Neuronal stem cell (in vitro differentiated cells): ENCODE measurements at regions not wholly inside any gene's neighbourhood (a gene's known extent, or its start where the extent isn't known, plus 50 kb on each side); places are given as distances from the start of the nearest gene placed in this dataset.
A peak's percentile ranks its signal among the peaks of the same experiment; 100 is the strongest.

ENCODE experiments used
- DNase-seq: peaks from one replicate; pipeline ENCODE4 v3.0.0-alpha.2; 2013; ENCODE audit warnings: low spot score
- H2AFZ ChIP-seq: one replicate; pipeline ENCODE4 v1.6.1; 2013; ENCODE audit warnings: mild to moderate bottlenecking, low read length, inconsistent platforms
- H2AK5ac ChIP-seq: 2 replicates; pipeline ENCODE4 v1.6.1; 2013; ENCODE audit warnings: low read depth, mild to moderate bottlenecking, inconsistent platforms, low read length, moderate library complexity, mixed read lengths
- H2BK120ac ChIP-seq: 2 replicates; pipeline ENCODE4 v1.6.1; 2013; ENCODE audit warnings: low read depth, mild to moderate bottlenecking, inconsistent platforms, low read length, moderate library complexity, mixed read lengths
- H2BK12ac ChIP-seq: one replicate; pipeline ENCODE4 v1.6.1; 2013; ENCODE audit warnings: low read length, inconsistent platforms
- H2BK15ac ChIP-seq: 2 replicates; pipeline ENCODE4 v1.6.1; 2013; ENCODE audit warnings: mild to moderate bottlenecking, low read length, inconsistent platforms, mixed read lengths
- H2BK5ac ChIP-seq: one replicate; pipeline ENCODE4 v1.6.1; 2013; ENCODE audit warnings: inconsistent platforms, mild to moderate bottlenecking, low read length, moderate library complexity
- H3K14ac ChIP-seq: one replicate; pipeline ENCODE4 v1.6.1; 2013; ENCODE audit warnings: low read length, inconsistent platforms
- H3K18ac ChIP-seq: 2 replicates; pipeline ENCODE4 v1.6.1; 2013; ENCODE audit warnings: low read length, inconsistent platforms
- H3K23ac ChIP-seq: 2 replicates; pipeline ENCODE4 v1.6.1; 2013; ENCODE audit warnings: low read depth, mild to moderate bottlenecking, mixed read lengths, low read length, inconsistent platforms; ENCODE audit not compliant: poor library complexity
- H3K27ac ChIP-seq: replicated peaks from 3 replicates; pipeline ENCODE4 v1.5.1; 2013; ENCODE audit warnings: low read length, inconsistent platforms
- H3K27me3 ChIP-seq, 3 experiments: 2 replicates each; pipeline ENCODE4 v1.6.1; 2013; ENCODE audit warnings: low read length in 3 of 3, mild to moderate bottlenecking in 2 of 3, inconsistent platforms in 1 of 3, low read depth in 1 of 3, mixed read lengths in 1 of 3, moderate library complexity in 1 of 3; ENCODE audit not compliant: control insufficient read depth in 3 of 3, insufficient read depth in 3 of 3
- H3K36me3 ChIP-seq, 2 donors: replicated peaks in 1 of 2; 2 replicates each; pipeline ENCODE4 v1.6.1; 2013; ENCODE audit warnings: low read length in 2 of 2; ENCODE audit not compliant: control insufficient read depth in 2 of 2, insufficient read depth in 2 of 2
- H3K4ac ChIP-seq: 2 replicates; pipeline ENCODE4 v1.6.1; 2013; ENCODE audit warnings: inconsistent platforms, mild to moderate bottlenecking, low read length, moderate library complexity
- H3K4me1 ChIP-seq, 2 donors: 1 replicate in 1 of 2; 2 replicates in 1 of 2; pipeline ENCODE4 v1.6.1; 2013; ENCODE audit warnings: low read length in 2 of 2, low read depth in 1 of 2; ENCODE audit not compliant: control insufficient read depth in 2 of 2, insufficient read depth in 1 of 2
- H3K4me2 ChIP-seq: one replicate; pipeline ENCODE4 v1.6.1; 2013; ENCODE audit warnings: mild to moderate bottlenecking, low read length, inconsistent platforms; ENCODE audit not compliant: insufficient read depth, poor library complexity, severe bottlenecking
- H3K4me3 ChIP-seq, 2 donors: 2 replicates each; pipeline ENCODE4 v1.5.1; 2013; ENCODE audit warnings: low read length in 2 of 2, mild to moderate bottlenecking in 2 of 2, inconsistent platforms in 1 of 2, moderate library complexity in 1 of 2
- H3K79me1 ChIP-seq: one replicate; pipeline ENCODE4 v1.6.1; 2013; ENCODE audit warnings: low read depth, mild to moderate bottlenecking, inconsistent platforms, low read length, moderate library complexity
- H3K9ac ChIP-seq: one replicate; pipeline ENCODE4 v1.6.1; 2013; ENCODE audit warnings: mild to moderate bottlenecking, low read depth, low read length, inconsistent platforms; ENCODE audit not compliant: poor library complexity
- H3K9me3 ChIP-seq, 2 donors: replicated peaks in 1 of 2; 2 replicates each; pipeline versions ENCODE3 to v1.6.1; 2013; ENCODE audit warnings: low read length in 2 of 2, mild to moderate bottlenecking in 2 of 2, inconsistent platforms in 1 of 2, low read depth in 1 of 2, mixed read lengths in 1 of 2, moderate library complexity in 1 of 2; ENCODE audit not compliant: control insufficient read depth in 2 of 2, insufficient read depth in 1 of 2
- H4K8ac ChIP-seq: one replicate; pipeline ENCODE4 v1.6.1; 2013; ENCODE audit warnings: low read depth, mild to moderate bottlenecking, inconsistent platforms, low read length, moderate library complexity
- H4K91ac ChIP-seq: one replicate; pipeline ENCODE4 v1.6.1; 2013; ENCODE audit warnings: low read length, low read depth, mild to moderate bottlenecking, inconsistent platforms; ENCODE audit not compliant: poor library complexity
- WGBS, 2 donors: extraction: QIAGEN DNeasy Blood & Tissue Kit; methylation state at CpG; one replicate each; pipeline ENCODE4 v1.1.7; 2013; ENCODE audit warnings: missing lambda C conversion rate in 2 of 2, mixed read lengths in 1 of 2; ENCODE audit not compliant: insufficient read length in 2 of 2, insufficient replicate concordance in 1 of 2; ENCODE audit errors: extremely low coverage in 2 of 2; 5-methylcytosine and 5-hydroxymethylcytosine counted together

GRCh38 chr20:52010541-52010940 lies 181.0 kb downstream of the ZFP64 start:
- H3K14ac ChIP-seq, result no peak overlapping the region
- H2AFZ ChIP-seq, result peak overlapping the region; percentile 8
- H3K36me3 ChIP-seq, result no peaks in the 10 kb centered on the region
- no peak overlapping the region for H2BK120ac ChIP-seq
- H2BK5ac ChIP-seq, result no peak overlapping the region
- no peak overlapping the region for H4K91ac ChIP-seq
- H3K9me3 ChIP-seq, result peaks cover 0 to 5% of the 10 kb centered on the region in 2 donors
- H3K4me2 ChIP-seq, result no peak overlapping the region
- no peaks in the 10 kb centered on the region for H3K79me1 ChIP-seq
- H3K18ac ChIP-seq, result no peak overlapping the region
- DNase-seq, result no peak
- no CpG with 5 or more reads among the region's 11 CpGs for WGBS, 2 donors
- H3K9ac ChIP-seq, result no peak overlapping the region
- no peak overlapping the region for H2BK12ac ChIP-seq
- peaks cover 6 to 9% of the 10 kb centered on the region in 2 donors for H3K4me1 ChIP-seq
- no peak overlapping the region for H4K8ac ChIP-seq
- no peak overlapping the region for H3K23ac ChIP-seq
- no peak overlapping the region for H3K27ac ChIP-seq
- no peak overlapping the region for H2BK15ac ChIP-seq
- no peak overlapping the region for H2AK5ac ChIP-seq
- H3K4ac ChIP-seq, result no peak overlapping the region
- H3K27me3 ChIP-seq, result no peaks in the 10 kb centered on the region
- no peak overlapping the region for H3K4me3 ChIP-seq

GRCh38 chr20:52008874-52009273 lies 182.7 kb downstream of the ZFP64 start:
- WGBS, 2 donors, result no CpG with 5 or more reads among the region's 6 CpGs
- Histone ChIP-seq H3K23ac (no peak overlapping the region), H3K27me3 (no peaks in the 10 kb centered on the region), H3K9ac (no peak overlapping the region), H4K91ac (no peak overlapping the region), H3K79me1 (no peaks in the 10 kb centered on the region), H3K4me2 (no peak overlapping the region), H2BK12ac (peak overlapping the region; percentile 31), H3K4me3 (no peak overlapping the region), H3K4me1 (peaks cover 14 to 15% of the 10 kb centered on the region in 2 donors), H3K18ac (no peak overlapping the region), H2BK15ac (peak overlapping the region; percentile 54), H3K14ac (no peak overlapping the region), H2AFZ (no peak overlapping the region), H2BK120ac (no peak overlapping the region), H2BK5ac (no peak overlapping the region), H3K36me3 (no peaks in the 10 kb centered on the region), H2AK5ac (no peak overlapping the region), H4K8ac (no peak overlapping the region), H3K9me3 (peaks cover 0 to 5% of the 10 kb centered on the region in 2 donors), H3K4ac (no peak overlapping the region), H3K27ac (no peak overlapping the region)
- DNase-seq, result no peak

- Histone ChIP-seq H3K4me3 (no peak overlapping the region), H2AFZ (peak overlapping the region; percentile 2), H3K14ac (no peak overlapping the region), H3K4me1 (peaks cover 12 to 36% of the 10 kb centered on the region in 2 donors), H3K4ac (no peak overlapping the region), H3K9me3 (no peaks in the 10 kb centered on the region), H3K27ac (no peak overlapping the region), H2BK5ac (no peak overlapping the region), H3K23ac (no peak overlapping the region), H4K91ac (no peak overlapping the region), H3K27me3 (no peaks in the 10 kb centered on the region), H3K36me3 (no peaks in the 10 kb centered on the region), H3K9ac (no peak overlapping the region), H3K4me2 (no peak overlapping the region), H3K79me1 (no peaks in the 10 kb centered on the region), H2BK12ac (no peak overlapping the region), H4K8ac (no peak overlapping the region), H3K18ac (no peak overlapping the region), H2BK120ac (no peak overlapping the region), H2BK15ac (no peak overlapping the region), H2AK5ac (no peak overlapping the region)
- WGBS, 2 donors, result no CpG with 5 or more reads among the region's 3 CpGs
- DNase-seq, result no peak
Measured at GRCh38 chr20:52004715-52005114, 186.9 kb downstream of the ZFP64 start.

GRCh38 chr20:52004018-52004417 lies 187.6 kb downstream of the ZFP64 start:
- Histone ChIP-seq H3K4me1 (peaks cover 12 to 36% of the 10 kb centered on the region in 2 donors), H3K9ac (no peak overlapping the region)
- peak; percentile 58 for DNase-seq

More at GRCh38 chr20:52004018-52004417, 187.6 kb downstream of the ZFP64 start:
- H3K23ac ChIP-seq, result no peak overlapping the region
- H2BK120ac ChIP-seq, result no peak overlapping the region
- H2AK5ac ChIP-seq, result no peak overlapping the region
- no CpG with 5 or more reads among the region's 5 CpGs for WGBS, 2 donors
- H3K27ac ChIP-seq, result peak overlapping the region; percentile 14
- no peaks in the 10 kb centered on the region for H3K9me3 ChIP-seq
- H3K4ac ChIP-seq, result no peak overlapping the region
- H3K4me3 ChIP-seq, result no peak overlapping the region
- H3K27me3 ChIP-seq, result no peaks in the 10 kb centered on the region
- H2AFZ ChIP-seq, result no peak overlapping the region
- no peak overlapping the region for H4K8ac ChIP-seq
- no peak overlapping the region for H2BK15ac ChIP-seq
- no peak overlapping the region for H2BK12ac ChIP-seq
- H2BK5ac ChIP-seq, result no peak overlapping the region
- peak overlapping the region; percentile 12 for H3K4me2 ChIP-seq
- no peak overlapping the region for H4K91ac ChIP-seq
- no peaks in the 10 kb centered on the region for H3K36me3 ChIP-seq
- H3K18ac ChIP-seq, result no peak overlapping the region
- no peaks in the 10 kb centered on the region for H3K79me1 ChIP-seq
- no peak overlapping the region for H3K14ac ChIP-seq
